GM18867 (cell line): ENCODE measurements at regions not wholly inside any gene's neighbourhood (a gene's known extent, or its start where the extent isn't known, plus 50 kb on each side); places are given as distances from the start of the nearest gene placed in this dataset.
"Not testable (repeated sequence)": the region's sequence is repeated elsewhere in the genome, so short reads cannot be mapped to it uniquely, and the experiment has no call there.

Experiments used
- ATAC-seq: cut with Tn5 transposase; IDR thresholded peaks from one replicate; pipeline ENCODE4 v1.9.1; 2021; ENCODE audit warnings: mild to moderate bottlenecking, moderate library complexity; ENCODE audit not compliant: unreplicated experiment

- no peak for ATAC-seq
These were observed 84.5 kb upstream of the ZNF469 start for GRCh38 chr16:88298181-88298832.

- ATAC-seq = no peak
These were observed 83.7 kb upstream of the ZNF469 start for GRCh38 chr16:88298833-88299745.

GRCh38 chr16:88299751-88300462 is 82.9 kb upstream of the ZNF469 start:
- ATAC-seq = no peak

DNA sequence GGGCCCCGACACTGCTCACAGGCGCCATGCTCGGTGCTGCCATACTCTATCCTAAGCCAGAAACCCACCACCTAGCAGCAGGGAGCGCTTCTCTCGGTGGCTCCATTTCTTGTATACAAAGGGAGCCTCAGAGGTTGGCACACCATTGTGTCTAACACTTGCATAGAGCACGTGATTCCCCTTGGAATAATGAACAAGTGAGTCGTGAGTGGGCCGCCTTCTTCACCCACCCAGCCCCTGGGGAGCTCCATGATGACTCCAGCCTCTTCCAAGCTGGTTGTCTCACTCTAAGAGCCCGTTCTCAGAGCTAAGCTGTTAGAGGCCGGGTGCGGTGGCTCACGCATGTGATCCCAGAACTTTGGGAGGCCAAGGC is 82.3 kb upstream of the ZNF469 start:
- no peak for ATAC-seq

GRCh38 chr16:88301431-88301830 is 81.3 kb upstream of the ZNF469 start:
- no peak for ATAC-seq

DNA sequence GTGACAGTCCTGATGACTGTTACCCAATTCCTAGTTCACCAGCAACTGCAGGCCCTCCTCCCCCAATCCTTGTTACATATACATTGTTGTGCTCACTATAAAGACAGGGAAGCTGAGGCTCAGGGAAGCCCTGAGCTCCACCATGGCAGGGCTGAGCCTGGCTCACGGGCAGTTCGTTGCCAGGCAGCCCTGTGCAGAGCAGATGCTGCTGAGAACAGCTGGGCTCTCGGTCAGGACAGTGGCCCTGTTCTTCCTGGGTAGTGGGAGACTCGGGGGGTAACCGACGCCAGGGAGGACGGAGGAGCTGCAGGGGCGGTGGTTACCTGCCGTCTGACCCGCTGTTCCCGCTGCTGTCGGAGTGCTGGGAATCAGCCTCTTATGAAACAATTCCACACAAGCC is 80.9 kb upstream of the ZNF469 start:
- no peak for ATAC-seq

DNA sequence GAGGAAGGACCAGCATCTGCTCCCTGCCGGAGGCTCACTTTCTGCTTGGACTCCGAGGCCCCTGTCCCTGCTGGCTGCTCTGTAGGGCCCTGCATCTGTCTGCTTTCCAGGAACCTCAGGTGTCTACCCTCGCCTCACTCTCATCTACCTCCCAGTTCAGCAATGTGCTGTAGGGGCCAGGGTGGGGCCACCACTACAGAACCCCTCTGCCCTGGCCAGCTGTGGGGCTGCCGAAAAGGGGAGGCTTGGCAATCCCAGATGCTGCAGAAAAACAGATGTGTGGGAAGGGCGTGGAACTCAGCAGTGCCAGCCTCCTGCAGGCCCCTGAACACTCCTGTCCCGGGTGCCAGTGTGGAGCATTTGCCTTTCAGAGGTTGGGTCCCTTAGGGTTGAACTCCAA is 80.1 kb upstream of the ZNF469 start:
- ATAC-seq = no peak

DNA sequence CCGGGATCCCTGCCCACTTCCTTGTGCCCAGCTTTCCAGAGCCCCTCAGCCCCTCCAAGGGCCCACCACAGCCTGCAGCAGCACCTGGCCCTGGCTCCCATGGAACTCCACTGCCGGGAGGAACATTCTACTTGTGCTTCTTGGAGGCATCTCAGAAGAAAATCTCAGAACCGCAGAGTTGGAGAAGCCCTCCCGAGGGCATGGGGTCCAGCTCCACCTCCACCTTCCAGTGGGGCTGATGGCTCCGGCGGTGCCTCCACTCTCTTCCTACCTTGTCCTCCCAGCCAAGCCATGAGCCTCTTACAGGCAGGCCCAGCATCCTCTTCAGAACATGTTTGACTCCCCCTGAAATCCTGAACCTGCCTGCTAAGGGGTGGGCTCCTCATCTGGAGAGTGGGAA is 79.4 kb upstream of the ZNF469 start:
- ATAC-seq = no peak

DNA sequence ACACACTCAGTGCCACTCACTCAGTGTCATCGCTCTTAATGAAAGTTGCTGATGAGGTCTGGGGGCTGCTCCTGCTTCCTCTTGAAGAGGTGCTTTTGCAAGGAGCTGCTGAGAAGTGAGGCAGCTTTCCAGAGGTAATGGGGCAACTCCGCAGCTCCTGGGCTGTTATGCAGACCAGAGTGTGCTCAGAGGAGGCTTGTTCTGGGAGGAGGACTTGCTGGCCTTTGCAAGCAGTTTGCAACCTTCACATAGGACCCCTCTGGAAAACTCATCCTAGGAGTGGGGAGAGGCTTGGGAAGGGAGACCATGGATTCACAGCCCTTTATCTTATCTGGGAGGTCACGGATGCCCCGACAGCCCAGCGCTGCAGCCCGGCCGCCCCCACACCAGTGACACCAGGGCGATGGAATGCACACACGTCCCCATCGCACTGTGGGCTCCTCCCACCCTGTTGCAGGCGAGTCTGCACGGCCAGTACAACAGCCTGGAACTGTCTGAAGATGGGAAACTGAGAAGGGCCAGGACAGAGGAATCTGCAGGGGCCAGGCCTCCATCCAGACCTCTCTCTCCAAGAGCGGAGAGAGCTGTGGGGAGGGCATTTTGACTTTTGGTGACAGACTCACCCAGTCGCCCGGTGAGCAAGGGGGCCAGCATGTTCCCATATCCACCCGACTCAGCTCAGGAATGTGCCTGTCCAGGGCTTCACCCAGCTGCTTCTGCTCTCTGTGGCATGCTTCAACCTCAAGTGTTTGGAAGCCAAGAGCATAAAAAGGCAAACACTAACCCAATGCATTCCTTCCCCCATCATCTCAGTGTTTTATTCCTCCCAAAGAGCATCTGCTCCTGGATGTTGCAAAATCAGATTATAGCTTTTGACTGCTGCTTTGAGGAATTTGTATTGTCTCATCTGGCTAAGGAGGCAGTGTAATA is 78.6 kb upstream of the ZNF469 start:
- no peak for ATAC-seq

DNA sequence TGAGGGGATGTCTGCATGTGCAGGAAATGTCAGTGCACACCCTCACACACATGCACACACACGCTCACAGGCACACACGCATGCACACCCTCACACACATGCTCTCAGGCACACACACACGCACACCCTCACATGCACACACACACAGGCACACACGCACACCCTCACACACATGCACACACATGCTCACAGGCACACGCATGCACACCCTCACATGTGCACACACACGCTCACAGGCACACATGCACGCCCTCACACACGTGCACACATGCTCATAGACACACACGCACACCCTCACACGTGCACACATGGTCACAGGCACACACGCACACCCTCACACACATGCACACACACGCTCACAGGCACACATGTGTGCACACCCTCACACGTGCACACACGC is 77.6 kb upstream of the ZNF469 start:
- no peak for ATAC-seq

GRCh38 chr16:88306411-88306810 is 76.3 kb upstream of the ZNF469 start:
- ATAC-seq = no peak

DNA sequence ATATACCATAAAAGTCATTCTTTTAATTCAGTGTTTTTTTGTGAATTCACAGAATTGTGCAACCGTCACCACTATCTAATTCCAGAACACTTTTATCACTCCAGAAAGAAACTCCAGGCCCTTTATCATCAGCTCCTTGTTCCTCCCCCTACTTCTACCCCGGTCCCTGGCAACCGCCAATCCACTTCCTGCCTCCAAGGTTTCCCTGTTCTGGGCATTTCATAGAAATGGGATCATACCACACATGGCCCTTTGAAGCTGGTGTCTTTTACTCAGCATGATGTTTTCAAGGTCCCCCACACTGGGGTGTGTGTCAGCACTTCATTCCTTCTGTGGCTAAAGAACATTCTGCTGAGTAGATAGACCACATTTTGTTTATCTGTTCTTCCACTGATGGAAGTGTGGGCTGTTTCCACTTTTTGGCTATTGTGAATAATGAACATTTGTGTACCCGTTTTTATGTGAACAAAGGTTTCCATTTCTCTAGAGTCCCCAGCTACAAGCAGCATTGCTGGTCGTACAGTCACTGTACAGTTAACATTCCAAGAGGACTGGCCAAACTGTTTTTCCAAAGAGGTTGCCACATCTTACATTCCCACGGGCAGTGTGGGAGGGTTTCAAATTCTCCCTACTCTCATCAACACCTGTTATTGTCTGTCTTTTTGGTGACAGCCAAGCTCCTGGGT is 75.8 kb upstream of the ZNF469 start:
- ATAC-seq = no peak

GRCh38 chr16:88308441-88309173 is 74.2 kb upstream of the ZNF469 start:
- no peak for ATAC-seq

DNA sequence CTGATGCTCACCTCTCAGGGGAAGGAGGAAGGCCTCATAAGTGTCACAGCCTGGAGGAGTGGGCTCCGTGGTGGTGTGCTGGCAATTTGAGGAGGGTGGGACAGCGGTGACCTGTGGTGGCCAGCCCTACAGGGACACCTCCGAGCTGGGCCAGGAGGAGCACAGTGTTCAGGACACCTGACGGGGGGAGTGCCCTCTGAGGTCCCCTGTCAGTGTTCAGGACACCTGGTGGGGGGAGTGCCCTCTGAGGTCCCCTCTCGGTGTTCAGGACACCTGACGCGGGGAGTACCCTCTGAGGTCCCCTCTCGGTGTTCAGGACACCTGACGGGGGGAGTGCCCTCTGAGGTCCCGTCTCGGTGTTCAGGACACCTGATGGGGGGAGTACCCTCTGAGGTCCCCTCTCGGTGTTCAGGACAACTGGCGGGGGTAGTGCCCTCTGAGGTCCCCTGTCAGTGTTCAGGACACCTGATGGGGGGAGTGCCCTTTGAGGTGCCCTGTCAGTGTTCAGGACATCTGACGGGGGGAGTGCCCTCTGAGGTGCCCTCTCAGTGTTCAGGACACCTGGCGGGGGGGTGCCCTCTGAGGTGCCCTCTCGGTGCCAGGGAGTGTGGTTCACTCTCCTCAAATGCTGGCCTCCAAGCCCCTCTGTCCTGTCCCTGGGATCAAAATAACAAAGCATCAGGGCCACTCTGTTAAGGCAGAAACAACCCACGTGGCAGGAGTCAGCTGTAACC is 73.4 kb upstream of the ZNF469 start:
- ATAC-seq = no peak

DNA sequence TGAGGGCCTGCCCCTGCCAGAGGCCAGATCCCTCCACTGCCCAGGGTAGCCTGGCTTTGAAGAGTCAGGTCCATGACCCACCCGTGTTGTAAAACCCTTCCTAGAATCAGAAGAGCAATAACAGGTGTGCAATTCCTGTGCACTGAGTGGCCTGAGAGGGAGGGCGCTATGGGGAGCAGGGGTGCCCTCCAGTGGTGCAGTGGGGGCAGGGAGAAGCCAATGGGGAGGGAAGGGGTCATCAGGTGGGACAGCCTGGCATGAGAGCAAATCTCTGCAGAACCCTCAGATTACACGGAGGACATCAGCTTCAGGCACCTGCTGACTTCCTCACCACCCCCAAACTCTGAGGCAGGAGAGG is 72.9 kb upstream of the ZNF469 start:
- ATAC-seq = no peak

DNA sequence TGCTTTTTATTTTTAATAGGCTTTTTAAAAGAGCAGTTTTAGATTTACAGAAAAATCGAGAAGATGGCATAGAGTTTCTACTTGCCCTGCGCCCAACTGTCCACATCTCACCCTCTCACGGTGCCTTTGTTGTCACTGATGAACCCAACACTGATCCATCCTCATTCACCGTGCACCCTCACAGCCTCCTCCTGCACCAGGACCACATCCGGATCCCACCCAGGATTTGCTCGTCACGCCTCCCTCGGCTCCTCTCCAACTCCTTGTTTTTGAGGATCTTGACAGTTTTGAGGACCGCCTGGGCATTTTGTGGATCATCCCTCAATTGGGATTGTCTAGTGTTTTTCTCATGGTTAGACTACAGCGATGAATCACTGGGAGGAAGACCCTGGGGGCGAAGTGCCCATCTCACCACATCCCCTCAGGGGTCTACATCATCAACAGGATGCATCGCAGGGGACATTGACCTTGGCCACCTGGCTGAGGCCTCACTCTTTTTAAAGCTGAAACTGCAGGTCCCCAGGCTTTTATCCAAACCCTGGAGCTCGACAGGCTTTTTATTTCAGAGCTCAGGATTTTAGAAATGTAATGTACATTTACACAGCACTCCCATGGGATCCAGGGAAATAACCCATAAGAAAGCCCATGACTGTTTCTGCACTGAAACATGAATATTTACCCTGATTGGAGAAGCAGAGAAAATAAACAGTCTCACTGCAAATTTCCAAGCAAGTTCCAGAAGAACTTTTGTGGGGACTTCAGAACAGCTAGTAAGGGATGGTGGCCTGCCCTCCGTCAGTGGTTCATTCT is 71.8 kb upstream of the ZNF469 start:
- ATAC-seq = no peak

- not testable (repeated sequence) for ATAC-seq
These were observed 70.9 kb upstream of the ZNF469 start for GRCh38 chr16:88311860-88312259.

GRCh38 chr16:88312732-88313131 is 70.0 kb upstream of the ZNF469 start:
- ATAC-seq = no peak
